Raji (cell line): ENCODE measurements at regions not wholly inside any gene's neighbourhood (a gene's known extent, or its start where the extent isn't known, plus 50 kb on each side); places are given as distances from the start of the nearest gene placed in this dataset.

Experiments
- POLR2A ChIP-seq: IDR thresholded peaks from 2 replicates; pipeline ENCODE4 v1.6.1; 2011; ENCODE audit warnings: low read depth, low read length, control low read depth; ENCODE audit not compliant: insufficient read depth

DNA sequence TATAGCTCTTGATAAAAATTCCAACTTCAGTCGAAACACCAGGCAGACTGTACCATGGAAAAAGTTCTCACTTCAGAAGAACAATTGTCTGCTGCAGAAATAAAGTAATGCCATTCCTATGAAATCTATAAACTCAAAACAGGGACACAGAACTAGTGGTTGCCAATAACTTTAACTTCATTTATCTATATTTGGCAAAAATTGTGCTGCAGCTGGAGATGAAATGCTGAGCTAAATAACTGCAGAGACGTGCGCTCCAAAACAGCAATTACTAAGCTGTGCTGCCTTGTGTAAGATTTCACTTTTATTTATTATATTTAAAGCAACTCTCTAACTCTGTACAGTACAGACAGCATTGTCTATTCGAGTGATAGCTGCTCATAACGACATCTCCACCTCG lies 540.1 kb upstream of the ID2 start:
- TF ChIP-seq POLR2A = no peak

DNA sequence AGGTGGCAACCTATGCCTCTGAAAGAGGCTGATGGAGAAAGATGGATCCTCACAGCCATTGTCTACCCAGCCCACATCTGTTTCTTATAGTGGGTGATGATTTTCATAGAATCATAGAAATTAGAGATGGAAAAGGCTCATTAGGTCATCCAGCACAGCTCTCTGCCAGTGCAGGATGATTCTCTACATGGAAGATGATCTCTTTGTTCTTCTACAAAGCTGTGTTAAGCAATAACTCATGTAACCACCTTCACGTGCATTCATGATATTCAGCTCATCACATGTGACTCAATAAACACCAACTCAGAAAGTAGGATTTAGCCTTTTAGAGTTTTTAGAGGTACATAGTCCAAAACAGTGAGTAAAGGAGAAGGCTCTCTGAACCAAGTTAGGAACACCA lies 539.4 kb upstream of the ID2 start:
- no peak for TF ChIP-seq POLR2A

DNA sequence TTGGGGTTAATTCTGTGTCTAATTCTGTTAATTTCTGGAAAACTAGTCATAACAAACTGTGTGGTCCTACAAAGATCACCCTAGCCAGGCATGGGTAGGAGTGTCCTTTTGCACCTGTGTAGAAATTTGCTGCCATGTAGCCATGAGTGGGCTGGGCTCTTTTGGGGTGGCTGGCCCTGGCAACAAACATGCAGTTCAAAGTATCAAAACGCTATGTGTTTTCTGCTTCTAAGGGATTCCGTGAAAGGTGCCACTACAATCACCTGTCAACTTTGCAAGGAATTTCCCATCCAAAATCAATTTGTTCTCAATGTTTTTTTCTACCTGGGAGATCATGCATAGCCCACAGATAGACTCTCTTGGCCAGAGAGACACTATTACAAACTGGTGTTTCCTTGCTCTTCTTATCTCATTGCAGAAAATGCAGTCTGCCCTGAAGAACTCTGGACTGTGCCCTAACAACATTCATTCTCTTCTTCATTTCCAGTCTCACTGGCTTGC lies 537.7 kb upstream of the ID2 start:
- no peak for TF ChIP-seq POLR2A

DNA sequence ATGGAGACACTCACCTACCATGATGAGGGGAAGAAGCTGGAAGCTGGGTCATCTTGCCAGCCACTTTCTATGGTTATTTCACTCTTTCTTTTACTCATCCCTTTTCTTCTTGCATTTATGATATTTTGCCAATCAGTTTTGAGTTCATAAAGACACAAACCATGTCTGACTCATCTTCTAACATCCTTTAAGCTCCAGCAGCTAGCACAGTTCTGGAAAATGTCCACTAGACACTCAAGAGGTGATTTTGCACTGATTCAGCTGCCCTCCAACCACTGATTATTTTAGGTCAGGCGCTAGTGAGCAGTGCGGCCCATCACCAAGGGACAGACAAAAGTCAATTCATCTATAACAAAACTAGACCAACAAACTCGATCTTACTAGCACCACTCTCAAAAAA lies 537.1 kb upstream of the ID2 start:
- TF ChIP-seq POLR2A = no peak

DNA sequence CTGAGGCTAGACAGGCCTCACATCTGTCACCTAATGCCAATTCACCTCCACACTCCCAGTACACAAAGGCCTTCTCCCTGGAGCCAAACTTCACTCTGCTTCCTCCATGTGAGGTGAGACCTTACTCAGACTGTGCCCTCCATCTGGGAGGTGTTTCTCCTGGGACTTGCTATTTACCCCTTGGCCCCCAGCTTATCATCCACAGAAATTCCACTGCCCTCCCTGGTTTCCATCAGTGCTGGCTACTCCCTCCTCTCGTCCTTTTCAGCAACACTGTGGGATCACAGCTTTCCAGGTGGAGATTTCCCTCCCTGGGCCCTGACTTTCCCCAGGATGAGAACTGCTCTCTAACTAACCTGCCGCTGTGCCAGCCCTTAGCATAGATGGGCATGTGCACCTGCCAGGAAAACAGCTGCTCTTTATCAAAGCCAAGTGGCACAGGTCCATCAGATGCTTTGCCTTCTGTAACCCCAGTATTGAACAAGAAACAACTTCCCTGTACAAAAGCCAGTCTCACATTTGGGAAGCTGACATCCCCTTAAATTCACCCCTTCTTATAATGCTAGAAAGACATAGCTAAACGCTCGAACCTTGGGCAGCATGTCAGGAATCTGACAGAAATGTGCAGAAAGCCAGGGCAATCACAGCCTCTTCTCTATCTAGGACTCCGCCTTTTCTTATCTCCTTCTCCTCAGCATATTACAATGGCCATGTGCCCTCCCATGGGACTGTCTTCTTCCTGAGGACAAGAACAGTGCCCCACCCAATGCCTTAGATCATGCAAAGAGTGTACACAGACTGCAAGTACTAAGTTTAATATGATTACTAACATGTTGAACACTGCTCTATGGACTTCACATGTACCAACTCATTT lies 535.5 kb upstream of the ID2 start:
- TF ChIP-seq POLR2A = no peak

DNA sequence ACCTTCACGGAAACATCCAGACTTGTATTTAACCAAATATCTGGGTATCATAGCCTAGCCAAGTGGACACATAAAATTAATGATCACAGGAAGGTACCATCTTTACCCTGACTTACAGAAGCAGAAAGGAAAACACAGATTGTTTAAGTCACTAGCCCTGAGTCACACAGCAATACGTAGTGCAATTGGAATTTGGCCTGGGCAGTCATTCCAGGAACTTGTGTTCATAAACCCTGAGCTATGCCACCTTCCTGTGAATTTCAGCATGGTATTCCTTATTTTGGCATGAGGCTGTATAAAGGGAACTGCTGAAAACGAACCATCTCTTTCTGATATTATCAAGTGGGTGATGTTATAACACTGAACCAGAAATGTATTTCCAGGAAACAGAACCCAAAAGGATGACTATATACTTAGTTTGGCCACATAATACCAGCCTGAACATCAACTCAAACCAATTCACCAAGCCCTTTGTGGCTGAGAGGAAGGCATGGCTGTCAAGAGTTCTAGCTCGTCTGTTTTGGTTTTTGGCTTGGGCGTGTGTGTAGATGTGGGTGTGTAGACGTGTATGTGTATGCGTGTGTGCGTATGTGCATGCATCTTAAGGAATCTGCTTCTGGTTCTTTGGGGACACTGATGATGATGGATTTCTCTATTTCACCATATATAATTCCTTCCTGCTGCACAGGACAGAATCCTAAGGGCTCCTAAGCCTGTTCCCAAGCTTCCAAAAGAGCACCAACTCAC lies 533.4 kb upstream of the ID2 start:
- no peak for TF ChIP-seq POLR2A

DNA sequence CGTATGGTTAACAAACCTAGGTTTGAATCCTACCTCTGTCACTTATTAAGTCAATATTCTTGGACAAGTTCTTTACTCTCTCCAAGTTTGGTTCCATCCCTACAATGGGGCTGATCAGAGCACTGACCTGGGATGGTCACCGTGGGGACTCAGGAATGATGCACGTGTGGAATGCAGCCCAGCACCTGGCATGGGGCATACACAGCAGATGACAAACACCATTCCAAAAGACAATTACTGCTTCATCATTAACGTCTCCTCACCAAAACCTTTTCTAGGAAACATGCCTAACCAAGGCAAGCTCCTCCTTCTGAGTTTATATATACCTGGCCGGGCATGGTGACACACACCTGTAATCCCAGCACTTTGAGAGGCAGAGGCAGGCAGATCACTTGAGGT lies 532.9 kb upstream of the ID2 start:
- TF ChIP-seq POLR2A = no peak

DNA sequence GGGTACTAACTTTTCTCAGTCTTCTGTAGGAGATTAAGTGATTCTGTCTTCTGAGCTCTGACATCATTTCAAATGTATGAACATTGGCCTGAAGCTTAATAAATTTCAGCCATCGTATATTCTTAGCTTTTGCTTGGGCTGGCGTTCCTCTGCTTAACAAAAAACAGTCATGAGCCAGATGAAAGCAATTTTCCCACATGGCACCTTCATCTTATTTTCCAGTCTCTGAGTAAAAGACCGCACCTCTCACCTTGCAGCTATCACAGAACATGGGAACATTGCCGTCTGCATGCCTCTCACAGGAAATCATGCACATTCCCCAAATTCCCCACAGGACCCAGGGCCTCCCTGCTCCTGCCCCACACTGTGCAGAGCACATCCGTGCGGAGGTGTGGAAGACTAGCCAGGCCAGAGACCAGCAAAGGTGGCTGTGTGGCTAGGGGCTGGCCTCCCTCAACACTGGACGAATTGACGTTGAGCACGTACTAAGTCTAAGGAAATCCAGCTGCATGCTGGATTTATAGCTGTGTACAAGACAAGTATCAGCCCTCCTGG lies 531.8 kb upstream of the ID2 start:
- no peak for TF ChIP-seq POLR2A

DNA sequence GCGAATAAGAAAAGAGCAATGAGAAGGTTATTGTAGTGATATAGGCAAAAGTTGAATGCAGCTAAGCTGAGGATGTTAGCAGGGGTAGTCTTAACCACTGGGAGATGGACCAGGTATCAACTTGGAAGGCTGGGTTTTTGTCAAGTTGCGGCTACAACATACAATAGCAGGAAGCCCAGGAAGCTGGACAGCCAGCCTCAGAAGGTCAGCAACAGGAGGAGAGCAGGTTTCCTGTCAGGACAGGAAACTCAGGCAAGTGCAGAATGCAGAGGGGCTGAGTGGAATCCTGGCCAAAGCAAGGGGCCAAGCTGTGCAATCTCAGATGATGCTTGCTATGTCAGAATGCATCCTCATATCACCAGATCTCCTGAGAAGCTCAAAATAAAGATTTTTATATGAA lies 530.0 kb upstream of the ID2 start:
- no peak for TF ChIP-seq POLR2A

DNA sequence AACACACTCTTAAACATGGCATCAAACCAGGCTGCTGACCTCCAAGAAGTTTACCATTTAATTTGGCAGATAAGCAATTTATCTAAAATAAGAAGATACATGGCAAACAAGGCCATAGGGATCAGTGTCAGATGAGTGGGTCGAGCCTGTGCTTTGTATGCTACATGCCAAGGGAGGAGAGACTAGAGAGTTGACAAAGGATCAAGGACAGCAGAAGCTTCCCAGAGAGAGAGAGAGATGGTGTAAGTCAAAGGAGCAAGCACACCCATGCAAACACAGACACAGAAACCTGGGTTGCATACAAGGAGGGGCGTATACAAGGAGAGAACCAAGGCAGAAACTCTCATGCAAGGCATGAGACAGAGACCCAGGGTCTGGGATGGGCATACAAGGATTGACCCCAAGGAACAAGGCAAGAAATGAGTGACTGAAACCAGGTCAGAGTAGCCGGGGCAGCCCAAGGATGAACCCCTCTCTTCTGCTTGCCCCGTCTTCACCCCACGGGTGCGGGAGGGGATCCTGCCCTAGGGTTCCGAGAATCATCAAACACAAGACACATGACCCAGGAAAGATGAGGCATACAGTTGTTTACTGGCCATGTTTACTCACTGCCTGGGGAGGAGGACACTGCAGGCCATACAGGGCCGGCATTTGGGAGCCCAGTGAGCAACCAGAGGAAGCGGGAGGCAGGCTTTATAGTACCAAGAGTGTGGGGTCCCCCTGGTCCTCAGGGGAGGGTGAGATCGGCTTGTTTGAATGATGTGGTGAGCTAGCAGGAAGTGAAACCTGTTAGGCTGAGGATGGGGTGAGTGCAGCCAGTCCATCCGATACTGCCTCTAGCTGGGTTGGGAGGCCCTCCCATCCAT lies 529.2 kb upstream of the ID2 start:
- TF ChIP-seq POLR2A = no peak

DNA sequence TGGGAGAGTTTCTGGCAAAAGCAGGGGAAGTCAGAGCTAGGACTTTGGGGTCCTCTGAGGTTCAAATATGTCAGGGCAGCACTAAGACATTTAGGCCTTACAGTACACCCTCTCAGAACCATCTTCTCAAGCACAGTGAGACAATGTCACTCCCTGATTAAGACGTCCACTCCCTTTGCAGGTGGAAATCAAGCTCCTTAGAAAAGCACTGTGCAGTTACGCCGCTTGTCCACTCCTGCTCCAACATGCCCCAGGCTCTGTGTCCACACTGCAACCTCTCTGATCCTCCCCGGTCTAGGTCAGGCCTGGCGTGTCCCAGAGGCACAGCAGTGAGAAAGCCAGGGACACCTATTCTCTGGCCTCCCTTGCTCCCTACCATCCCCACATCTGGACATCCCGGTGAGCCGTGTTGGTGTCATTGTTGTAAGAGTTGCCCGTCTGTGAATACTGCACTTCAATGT lies 528.6 kb upstream of the ID2 start:
- TF ChIP-seq POLR2A = no peak

DNA sequence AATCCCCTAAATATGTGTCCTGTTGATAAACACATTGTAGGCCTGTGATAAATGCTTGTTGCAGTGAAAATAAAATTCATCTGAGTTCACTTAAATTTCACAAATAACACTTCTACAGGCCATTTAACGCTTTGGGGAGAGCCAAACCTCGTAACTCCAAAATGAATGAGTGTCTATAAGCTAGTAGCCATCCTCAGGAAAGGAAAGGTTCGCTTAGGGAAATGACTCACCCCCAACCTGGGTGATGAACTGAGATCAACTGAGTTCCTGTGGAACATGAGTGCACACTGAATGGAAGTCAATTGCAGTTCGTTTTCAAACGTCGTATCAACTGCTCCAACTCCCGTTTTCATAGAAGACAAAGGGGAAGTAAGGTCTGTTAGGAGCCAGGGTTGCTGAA lies 527.6 kb upstream of the ID2 start:
- no peak for TF ChIP-seq POLR2A

DNA sequence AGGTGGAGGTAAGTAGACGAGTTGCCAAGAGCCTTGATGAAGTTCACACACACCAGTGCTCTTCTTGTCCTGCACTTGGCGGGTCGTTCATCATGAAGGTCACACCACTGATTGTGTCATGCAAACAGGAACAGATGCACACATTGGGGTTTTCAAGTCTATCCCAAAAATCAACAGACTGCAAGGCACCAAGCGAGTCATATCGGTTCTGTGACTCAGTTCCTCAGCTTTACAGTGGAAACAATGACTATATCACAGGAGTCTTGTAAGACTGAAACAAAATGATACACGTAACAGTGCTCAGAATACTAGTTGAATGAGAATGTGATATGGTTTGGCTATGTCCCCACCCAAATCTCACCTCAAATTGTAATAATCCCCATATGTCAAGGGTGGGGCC lies 526.9 kb upstream of the ID2 start:
- no peak for TF ChIP-seq POLR2A

DNA sequence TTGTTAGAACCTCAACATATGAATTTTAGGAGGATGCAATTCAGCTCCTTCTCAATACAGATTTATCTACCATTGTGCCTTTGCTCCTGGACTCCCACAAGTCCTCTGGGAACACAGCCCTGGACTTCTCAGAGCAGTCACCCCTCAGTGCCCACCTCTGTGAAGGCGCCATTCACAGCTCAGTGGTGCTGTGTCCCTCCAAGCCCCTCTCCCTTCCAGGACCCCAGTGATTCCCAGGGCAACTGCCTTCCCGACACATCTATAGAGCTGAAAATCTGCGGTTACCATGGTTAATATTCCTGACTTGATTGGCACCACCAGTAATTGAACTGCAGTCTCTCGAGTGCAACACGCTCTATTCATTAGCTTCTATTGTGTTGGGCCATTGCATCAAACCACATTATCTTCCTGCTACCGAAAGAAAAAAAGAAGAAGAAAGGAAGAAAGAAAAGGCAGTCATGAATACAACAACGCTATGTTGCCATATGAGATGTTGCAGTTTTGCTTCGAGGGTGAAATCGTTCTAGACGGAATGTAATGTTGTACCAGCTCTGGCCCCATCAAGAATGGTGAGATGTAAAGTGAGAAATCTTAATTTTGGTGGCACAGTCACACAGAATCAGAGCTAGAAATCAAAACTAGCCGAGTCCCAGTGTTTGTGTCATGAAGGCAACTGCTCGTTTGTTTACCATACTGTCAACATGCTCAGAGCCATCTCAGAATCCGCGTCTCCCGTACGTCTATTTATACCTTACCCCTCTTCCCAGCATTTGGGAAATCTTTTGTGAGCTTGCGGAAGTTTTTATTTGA lies 524.0 kb upstream of the ID2 start:
- no peak for TF ChIP-seq POLR2A
